HCT116 (cell line): ENCODE measurements at regions not wholly inside any gene's neighbourhood (a gene's known extent, or its start where the extent isn't known, plus 50 kb on each side); places are given as distances from the start of the nearest gene placed in this dataset.

Source experiments
- ATAC-seq: fragments of 200-7000 bp; cut with Tn5 transposase; 2 replicates; pipeline ENCODE4 v1.9.1; 2020; ENCODE audit warnings: mild to moderate bottlenecking, moderate library complexity
- BruUV-seq: library from RNA; stranded (reverse); fragments of 400-500 nt; replicated peaks from 2 replicates; lab custom pipeline; 2021; lab: Mats Ljungman, UMichigan
- CTCF ChIA-PET: fragments of 300-600 bp; sonication (Branson Sonifier 250); formaldehyde crosslinking; loops from one replicate; lab custom pipeline; 2021; ENCODE audit warnings: antibody characterized with exemption; lab: Charles Lee
- POLR2A ChIA-PET: fragments of 300-600, 350-600 bp; sonication (Branson Sonifier 250); formaldehyde crosslinking; loops from one replicate; lab custom pipeline; 2021; ENCODE audit warnings: antibody characterized with exemption; lab: Charles Lee
- RAD21 ChIA-PET, 2 experiments: fragments of 300-600 bp; sonication (Branson Sonifier 250); formaldehyde crosslinking; loops; one replicate each; lab custom pipeline; 2023; ENCODE audit warnings: low total read pairs in 2 of 2; ENCODE audit not compliant: uncharacterized antibody in 2 of 2, unreplicated experiment in 2 of 2, low non-redundant PET in 1 of 2; lab: Charles Lee
- DNase-seq: peaks from one replicate; pipeline ENCODE4 v3.0.0-alpha.2; 2010; ENCODE audit warnings: low read depth, low spot score
- H2AFZ ChIP-seq: fragments of 200-600 bp; shearing (Covaris generic), sonication (generic); 2 replicates; pipeline ENCODE4 v1.6.1; 2017; ENCODE audit warnings: low read depth, mixed run types, mixed read lengths, antibody characterized with exemption, low read length; ENCODE audit not compliant: poor library complexity, severe bottlenecking
- H3K27ac ChIP-seq: 2 replicates; pipeline ENCODE4 v1.5.1; 2012; ENCODE audit warnings: low read depth, low read length
- H3K27me3 ChIP-seq: fragments of 200-600 bp; sonication (generic); 2 replicates; pipeline ENCODE4 v1.6.1; 2016; ENCODE audit warnings: mixed run types, low read length, mixed read lengths; ENCODE audit not compliant: insufficient read depth
- H3K36me3 ChIP-seq, 2 experiments: fragments of 200-500 bp in 1 of 2; fragments of 200-600 bp in 1 of 2; sonication (Bioruptor generic) in 1 of 2; sonication (generic) in 1 of 2; 2 replicates each; pipeline versions ENCODE4 v1.5.1 to v1.6.1; 2014 to 2016; ENCODE audit warnings: low read length in 2 of 2, inconsistent platforms in 1 of 2, mixed read lengths in 1 of 2, mixed run types in 1 of 2; ENCODE audit not compliant: insufficient read depth in 2 of 2, control insufficient read depth in 1 of 2
- H3K4me1 ChIP-seq, 2 experiments: fragments of 200-600 bp in 1 of 2; sonication (generic) in 1 of 2; 2 replicates each; pipeline versions ENCODE4 v1.5.1 to v1.6.1; 2012 to 2017; ENCODE audit warnings: low read length in 2 of 2, inconsistent platforms in 1 of 2, mild to moderate bottlenecking in 1 of 2, mixed read lengths in 1 of 2, mixed run types in 1 of 2, moderate library complexity in 1 of 2; ENCODE audit not compliant: insufficient read depth in 2 of 2, control insufficient read depth in 1 of 2
- H3K4me2 ChIP-seq: fragments of 200-600 bp; sonication (generic); 2 replicates; pipeline ENCODE4 v1.6.1; 2017; ENCODE audit warnings: mixed run types, low read length, mixed read lengths
- H3K4me3 ChIP-seq, 2 experiments: fragments of 200-600 bp in 1 of 2; sonication (generic) in 1 of 2; replicated peaks in 1 of 2; 2 replicates each; pipeline ENCODE4 v1.5.1; 2011 to 2016; ENCODE audit warnings: low read length in 2 of 2, control low read depth in 1 of 2, low read depth in 1 of 2, mild to moderate bottlenecking in 1 of 2, mixed read lengths in 1 of 2, mixed run types in 1 of 2
- H3K79me2 ChIP-seq: fragments of 200-600 bp; sonication (generic); 2 replicates; pipeline ENCODE4 v1.6.1; 2017; ENCODE audit warnings: mild to moderate bottlenecking, mixed run types, low read length, moderate library complexity, mixed read lengths; ENCODE audit not compliant: insufficient read depth
- H3K9ac ChIP-seq: fragments of 200-600 bp; sonication (generic); 2 replicates; pipeline ENCODE4 v1.6.1; 2016; ENCODE audit warnings: low read length, mixed read lengths
- H3K9me2 ChIP-seq: fragments of 200-600 bp; sonication (generic), shearing (Covaris generic); 2 replicates; pipeline ENCODE4 v1.6.1; 2017; ENCODE audit warnings: mixed run types, mild to moderate bottlenecking, moderate library complexity; ENCODE audit not compliant: insufficient read depth
- H3K9me3 ChIP-seq, 2 experiments: fragments of 200-500 bp in 1 of 2; fragments of 200-600 bp in 1 of 2; sonication (Bioruptor generic) in 1 of 2; sonication (generic) in 1 of 2; 2 replicates each; pipeline ENCODE4 v1.6.1; 2014 to 2017; ENCODE audit warnings: low read length in 2 of 2, mixed read lengths in 2 of 2, inconsistent platforms in 1 of 2, low read depth in 1 of 2, mild to moderate bottlenecking in 1 of 2, mixed run types in 1 of 2, moderate library complexity in 1 of 2; ENCODE audit not compliant: control insufficient read depth in 1 of 2, insufficient read depth in 1 of 2
- H4K20me1 ChIP-seq: fragments of 200-600 bp; sonication (generic), shearing (Covaris generic); 2 replicates; pipeline ENCODE4 v1.6.1; 2017; ENCODE audit warnings: mixed run types, mild to moderate bottlenecking, moderate library complexity; ENCODE audit not compliant: insufficient read depth
- CEBPB ChIP-seq: IDR thresholded peaks from 2 replicates; pipeline ENCODE4 v1.6.1; 2012; ENCODE audit warnings: low read depth
- ELF1 ChIP-seq: IDR thresholded peaks from 2 replicates; pipeline ENCODE4 v1.6.1; 2012; ENCODE audit warnings: low read depth, borderline replicate concordance
- FOSL1 ChIP-seq: IDR thresholded peaks from 2 replicates; pipeline ENCODE4 v1.6.1; 2012; ENCODE audit warnings: low read depth
- SRF ChIP-seq: IDR thresholded peaks from 2 replicates; pipeline ENCODE4 v1.6.1; 2012; ENCODE audit warnings: low read depth
- TCF7L2 ChIP-seq: IDR thresholded peaks from 2 replicates; pipeline ENCODE4 v1.7.0; 2011; ENCODE audit warnings: borderline replicate concordance, inconsistent platforms; ENCODE audit not compliant: insufficient read depth, insufficient read length; ENCODE audit errors: extremely low read depth
- ZFX ChIP-seq: fragments of 450-650 bp; IDR thresholded peaks from 2 replicates; pipeline ENCODE4 v1.6.1; 2017
- intact Hi-C: fragments of 100-400 bp; cut with micrococcal nuclease; formaldehyde crosslinking; loops from 2 replicates; pipeline ENCODE4 v1.10.0; 2022
- TF ChIP-seq, protein P1 (sequence below): IDR thresholded peaks from 2 replicates; pipeline ENCODE4 v1.6.1; 2012
- TF ChIP-seq, protein P2 (sequence below): IDR thresholded peaks from 2 replicates; pipeline ENCODE4 v1.6.1; 2012

DNA sequence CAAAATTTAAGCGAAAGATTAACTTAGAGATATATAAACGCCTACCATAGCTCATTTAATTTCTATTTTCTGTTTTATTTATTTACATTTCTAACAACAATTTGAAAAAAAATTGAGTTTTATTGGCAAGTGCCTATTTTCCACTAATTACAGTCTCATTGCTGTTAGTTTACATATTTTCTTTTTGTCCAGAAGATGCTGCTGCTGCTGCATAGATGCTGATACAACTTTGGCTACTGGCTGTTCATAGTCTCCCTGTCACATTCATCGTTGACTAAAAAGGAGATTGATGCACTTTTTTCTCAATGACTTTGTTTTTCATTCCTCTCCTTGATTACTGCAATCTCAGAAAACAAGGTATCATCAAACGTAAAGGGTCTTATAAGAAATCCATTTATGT, 235.4 kb downstream of the CDH9 start:
- Histone ChIP-seq H3K4me1 (no peaks in the 10 kb centered on the region), H3K9me3 (peaks cover 8 to 20% of the 10 kb centered on the region in 2 experiments; a peak in 2 of 4 replicates), H3K27me3 (no peaks in the 10 kb centered on the region), H3K36me3 (no peaks in the 10 kb centered on the region), H2AFZ (no peak overlapping the region), H3K4me2 (no peak overlapping the region), H3K27ac (no peak overlapping the region), H4K20me1 (no peaks in the 10 kb centered on the region), H3K9ac (no peak overlapping the region), H3K79me2 (no peaks in the 10 kb centered on the region), H3K4me3 (no peak overlapping the region), H3K9me2 (no peaks in the 10 kb centered on the region)
- no TSS peak for BruUV-seq
- intact Hi-C loops, result no loop called here
- DNase-seq (no peak), ATAC-seq (no peak)
- ChIA-PET POLR2A (no interaction called here), RAD21 (no interaction called here), CTCF (no interaction called here)
- TF ChIP-seq ELF1, result no peak
- no peak for TF ChIP-seq FOSL1
- TF ChIP-seq SRF, result no peak
- no peak for TF ChIP-seq ZFX

DNA sequence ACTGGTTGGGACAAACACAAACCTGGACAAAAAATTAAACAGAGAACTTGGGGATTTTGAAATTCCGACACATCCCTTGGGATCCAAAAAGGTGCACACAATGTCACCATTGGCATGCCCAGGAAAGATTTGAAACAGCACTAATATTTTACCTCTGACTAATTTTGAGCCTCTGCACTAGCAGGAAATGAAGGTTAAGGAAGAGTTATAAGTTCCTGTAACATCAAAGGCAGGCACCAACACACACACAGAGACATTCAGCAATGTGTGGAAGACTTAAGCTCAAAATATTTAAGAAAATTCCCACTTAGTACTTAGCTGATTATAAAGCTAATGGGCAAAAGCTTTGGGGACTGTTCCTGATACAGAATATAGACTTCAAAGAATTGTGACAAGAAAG, 247.0 kb downstream of the CDH9 start:
- Histone ChIP-seq H3K4me3 (no peak overlapping the region), H3K27ac (no peak overlapping the region), H3K27me3 (no peaks in the 10 kb centered on the region), H3K9me3 (peaks cover 0 to 21% of the 10 kb centered on the region in 2 experiments; a peak in 3 of 4 replicates), H2AFZ (no peak overlapping the region), H3K4me2 (no peak overlapping the region), H3K4me1 (no peaks in the 10 kb centered on the region), H4K20me1 (no peaks in the 10 kb centered on the region), H3K36me3 (no peaks in the 10 kb centered on the region), H3K79me2 (no peaks in the 10 kb centered on the region), H3K9ac (no peak overlapping the region), H3K9me2 (no peaks in the 10 kb centered on the region)
- no peak for DNase-seq
- intact Hi-C loops, result no loop called here
- RAD21 ChIA-PET, result no interaction called here
- CTCF ChIA-PET, result no interaction called here
- no TSS peak for BruUV-seq
- no peak for TF ChIP-seq CEBPB
- TF ChIP-seq, protein P1, sequence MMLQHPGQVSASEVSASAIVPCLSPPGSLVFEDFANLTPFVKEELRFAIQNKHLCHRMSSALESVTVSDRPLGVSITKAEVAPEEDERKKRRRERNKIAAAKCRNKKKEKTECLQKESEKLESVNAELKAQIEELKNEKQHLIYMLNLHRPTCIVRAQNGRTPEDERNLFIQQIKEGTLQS, result no peak
- TF ChIP-seq, protein P2, sequence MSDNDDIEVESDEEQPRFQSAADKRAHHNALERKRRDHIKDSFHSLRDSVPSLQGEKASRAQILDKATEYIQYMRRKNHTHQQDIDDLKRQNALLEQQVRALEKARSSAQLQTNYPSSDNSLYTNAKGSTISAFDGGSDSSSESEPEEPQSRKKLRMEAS, result no peak
- TF ChIP-seq TCF7L2, result peak; percentile 13
- ATAC-seq, result no peak
- POLR2A ChIA-PET, result no interaction called here
